22Rv1 (cell line): ENCODE measurements at regions not wholly inside any gene's neighbourhood (a gene's known extent, or its start where the extent isn't known, plus 50 kb on each side); places are given as distances from the start of the nearest gene placed in this dataset.

Experiments
- CTCF ChIP-seq: fragments of 450-650 bp; IDR thresholded peaks from 2 replicates; pipeline ENCODE4 v1.5.1; 2017; ENCODE audit warnings: mild to moderate bottlenecking
- ZFX ChIP-seq: fragments of 450-650 bp; IDR thresholded peaks from 2 replicates; pipeline ENCODE4 v1.6.1; 2017; ENCODE audit warnings: antibody characterized with exemption, borderline replicate concordance

DNA sequence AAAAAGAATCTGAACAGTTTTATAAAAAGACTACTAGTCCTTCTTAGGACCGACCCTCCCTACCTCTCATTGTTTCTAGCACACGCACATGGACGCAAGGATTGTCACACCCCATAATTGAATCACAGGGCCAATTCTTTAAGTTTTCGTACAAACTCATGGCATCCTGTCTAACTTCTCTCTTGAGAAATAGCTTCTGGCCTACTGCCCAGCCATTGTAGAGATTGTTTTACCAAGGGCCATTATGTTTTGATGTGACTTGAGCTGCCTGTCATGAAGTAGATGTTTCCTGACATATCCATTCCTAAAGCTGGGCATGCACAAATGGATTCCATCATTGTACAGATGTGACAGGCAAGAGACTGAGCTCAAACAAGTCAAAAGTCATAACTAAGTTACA lies 1672.1 kb upstream of the C9orf72 start:
- TF ChIP-seq CTCF (no peak), ZFX (no peak)
